ENCODE measurements at regions not wholly inside any gene's neighbourhood (a gene's known extent, or its start where the extent isn't known, plus 50 kb on each side); places are given as distances from the start of the nearest gene placed in this dataset.

GRCh38 chr12:58459191-58459590, 461.1 kb downstream of the LRIG3 start:
- no peaks in the 10 kb centered on the region for H3K4me1 ChIP-seq (ENCODE audit: insufficient read depth, low read length)
- H3K4me2 ChIP-seq (ENCODE audit: insufficient read depth, low read length), result no peak overlapping the region
- no peak for TF ChIP-seq EZH2 (IDR thresholded peaks at IDR 0.05; ENCODE audit: borderline replicate concordance, low read depth, low read length, severe bottlenecking)
- no peak for TF ChIP-seq CTCF (IDR thresholded peaks at IDR 0.05; ENCODE audit: borderline replicate concordance, extremely low read depth, low read length, poor library complexity, severe bottlenecking)
- no peak overlapping the region for H2AFZ ChIP-seq (ENCODE audit: low read depth, low read length)
- H3K9ac ChIP-seq (ENCODE audit: low read depth, low read length), result no peak overlapping the region
- no peaks in the 10 kb centered on the region for H3K9me3 ChIP-seq (ENCODE audit: insufficient read depth, low read length, severe bottlenecking)
- H3K27me3 ChIP-seq (ENCODE audit: insufficient read depth, low read length, poor library complexity), result no peaks in the 10 kb centered on the region
- H4K20me1 ChIP-seq (ENCODE audit: insufficient read depth, low read length), result no peaks in the 10 kb centered on the region
- H3K4me3 ChIP-seq (ENCODE audit: low read depth in 1 of 2, low read length in 2 of 2), result no peak overlapping the region
- no peaks in the 10 kb centered on the region for H3K79me2 ChIP-seq (ENCODE audit: insufficient read depth, low read length)
- no peak overlapping the region for H3K27ac ChIP-seq (ENCODE audit: low read length)
- no peaks in the 10 kb centered on the region for H3K36me3 ChIP-seq (ENCODE audit: insufficient read depth, low read length)
- ATAC-seq (ENCODE audit: insufficient read depth, low read depth), result no peak
- DNase-seq, result no peak

- H3K4me3 ChIP-seq (ENCODE audit: low read depth in 1 of 2, low read length in 2 of 2), result no peak overlapping the region
- H3K9me3 ChIP-seq (ENCODE audit: insufficient read depth, low read length, severe bottlenecking), result no peaks in the 10 kb centered on the region
- H3K27me3 ChIP-seq (ENCODE audit: insufficient read depth, low read length, poor library complexity), result no peaks in the 10 kb centered on the region
- no peak overlapping the region for H3K4me2 ChIP-seq (ENCODE audit: insufficient read depth, low read length)
- no peaks in the 10 kb centered on the region for H3K79me2 ChIP-seq (ENCODE audit: insufficient read depth, low read length)
- H3K36me3 ChIP-seq (ENCODE audit: insufficient read depth, low read length), result no peaks in the 10 kb centered on the region
- H3K4me1 ChIP-seq (ENCODE audit: insufficient read depth, low read length), result no peaks in the 10 kb centered on the region
- H2AFZ ChIP-seq (ENCODE audit: low read depth, low read length), result no peak overlapping the region
- no peak overlapping the region for H3K27ac ChIP-seq (ENCODE audit: low read length)
- no peaks in the 10 kb centered on the region for H4K20me1 ChIP-seq (ENCODE audit: insufficient read depth, low read length)
- ATAC-seq (ENCODE audit: insufficient read depth, low read depth) (no peak), DNase-seq (no peak)
- H3K9ac ChIP-seq (ENCODE audit: low read depth, low read length), result no peak overlapping the region
- TF ChIP-seq EZH2 (IDR thresholded peaks at IDR 0.05; ENCODE audit: borderline replicate concordance, low read depth, low read length, severe bottlenecking) (no peak), CTCF (IDR thresholded peaks at IDR 0.05; ENCODE audit: borderline replicate concordance, extremely low read depth, low read length, poor library complexity, severe bottlenecking) (no peak)
Measured at GRCh38 chr12:58463051-58463450, 457.3 kb downstream of the LRIG3 start.

GRCh38 chr12:58465418-58465817, 454.9 kb downstream of the LRIG3 start:
- Histone ChIP-seq H3K79me2 (ENCODE audit: insufficient read depth, low read length) (no peaks in the 10 kb centered on the region), H3K27ac (ENCODE audit: low read length) (no peak overlapping the region), H4K20me1 (ENCODE audit: insufficient read depth, low read length) (no peaks in the 10 kb centered on the region), H2AFZ (ENCODE audit: low read depth, low read length) (no peak overlapping the region), H3K36me3 (ENCODE audit: insufficient read depth, low read length) (no peaks in the 10 kb centered on the region), H3K4me3 (ENCODE audit: low read depth in 1 of 2, low read length in 2 of 2) (no peak overlapping the region), H3K9ac (ENCODE audit: low read depth, low read length) (no peak overlapping the region), H3K27me3 (ENCODE audit: insufficient read depth, low read length, poor library complexity) (no peaks in the 10 kb centered on the region), H3K9me3 (ENCODE audit: insufficient read depth, low read length, severe bottlenecking) (no peaks in the 10 kb centered on the region), H3K4me1 (ENCODE audit: insufficient read depth, low read length) (no peaks in the 10 kb centered on the region), H3K4me2 (ENCODE audit: insufficient read depth, low read length) (no peak overlapping the region)
- DNase-seq (no peak), ATAC-seq (ENCODE audit: insufficient read depth, low read depth) (no peak)
- TF ChIP-seq CTCF (IDR thresholded peaks at IDR 0.05; ENCODE audit: borderline replicate concordance, extremely low read depth, low read length, poor library complexity, severe bottlenecking) (no peak), EZH2 (IDR thresholded peaks at IDR 0.05; ENCODE audit: borderline replicate concordance, low read depth, low read length, severe bottlenecking) (no peak)
